GM19239 (cell line): ENCODE measurements at regions not wholly inside any gene's neighbourhood (a gene's known extent, or its start where the extent isn't known, plus 50 kb on each side); places are given as distances from the start of the nearest gene placed in this dataset.
"Not testable (repeated sequence)": the region's sequence is repeated elsewhere in the genome, so short reads cannot be mapped to it uniquely, and the experiment has no call there.

ENCODE experiments used
- DNase-seq: peaks from one replicate; pipeline ENCODE4 v3.0.0; 2011; ENCODE audit warnings: low spot score; ENCODE audit not compliant: insufficient read length
- FAIRE-seq: peaks from 2 replicates; lab custom pipeline; 2011; peaks lifted over from hg19 to GRCh38; lab: Jason Lieb, UNC

DNA sequence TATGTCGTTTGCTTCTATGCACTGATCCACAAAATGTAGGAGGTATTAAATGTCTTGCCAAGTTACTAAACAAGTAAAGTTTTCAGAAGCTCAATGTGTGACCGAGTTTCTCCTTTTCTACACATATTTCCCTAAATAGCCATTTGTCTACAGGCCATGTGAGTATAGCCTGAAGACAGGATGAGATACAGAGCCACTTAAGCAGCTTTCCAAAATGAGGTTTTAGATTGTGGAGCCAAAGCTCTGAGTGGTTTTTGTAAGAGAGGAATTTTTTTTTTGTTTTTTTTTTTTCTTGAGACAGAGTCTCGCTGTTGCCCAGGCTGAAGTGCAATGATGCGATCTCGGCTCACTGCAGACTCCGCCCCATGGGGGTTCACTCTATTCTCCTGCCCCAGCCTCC lies 68.8 kb downstream of the PCDH11X start:
- not testable (repeated sequence) for DNase-seq
- peak; percentile 58 for FAIRE-seq
